Prostate gland (tissue), 2 donors: ENCODE measurements at regions not wholly inside any gene's neighbourhood (a gene's known extent, or its start where the extent isn't known, plus 50 kb on each side); places are given as distances from the start of the nearest gene placed in this dataset.
"Not testable (repeated sequence)": the region's sequence is repeated elsewhere in the genome, so short reads cannot be mapped to it uniquely, and the experiment has no call there.

Source experiments
- DNase-seq: peaks from one replicate; pipeline ENCODE4 v3.0.0-alpha.2; 2019; ENCODE audit warnings: low spot score
- H3K27ac ChIP-seq, 2 donors: fragments of 200-600 bp; sonication (generic); 2 replicates each; pipeline ENCODE4 v1.5.1; 2017 to 2019
- H3K27me3 ChIP-seq: fragments of 200-600 bp; sonication (generic); replicated peaks from 2 replicates; pipeline ENCODE4 v1.5.1; 2019; ENCODE audit not compliant: insufficient read depth
- H3K36me3 ChIP-seq, 2 donors: fragments of 200-600 bp; sonication (generic); 1 replicate in 1 of 2; 2 replicates in 1 of 2; pipeline versions ENCODE4 v1.5.1 to v1.8.1; 2017 to 2019
- H3K4me1 ChIP-seq: fragments of 200-600 bp; sonication (generic); replicated peaks from 2 replicates; pipeline ENCODE4 v1.5.1; 2019
- H3K4me3 ChIP-seq, 2 donors: fragments of 200-600 bp; sonication (generic); 2 replicates each; pipeline ENCODE4 v1.5.1; 2017 to 2019
- H3K9me3 ChIP-seq: fragments of 200-600 bp; sonication (generic); 2 replicates; pipeline ENCODE4 v1.5.1; 2017
- POLR2AphosphoS5 ChIP-seq: sonication (generic); formaldehyde crosslinking; IDR thresholded peaks from one replicate; pipeline ENCODE4 v1.6.1; 2017; ENCODE audit warnings: antibody characterized with exemption
- WGBS: methylation state at CpG from one replicate; pipeline ENCODE4 v1.1.5; 2018; 5-methylcytosine and 5-hydroxymethylcytosine counted together
- intact Hi-C: fragments of 100-400 bp; cut with DNase I; formaldehyde crosslinking; loops from one replicate; pipeline ENCODE4 v1.14.2; 2022

- H3K4me1 ChIP-seq, H3K4me3 ChIP-seq, H3K27ac ChIP-seq, intact Hi-C loops, DNase-seq, H3K9me3 ChIP-seq, H3K27me3 ChIP-seq, H3K36me3 ChIP-seq: not testable (repeated sequence)
- WGBS = 89% methylated on average over 1 of the region's 1 CpG
Measured at GRCh38 chr1:83438316-83438715, 560.6 kb downstream of the TTLL7 start.

- H3K27me3 ChIP-seq, H3K36me3 ChIP-seq, intact Hi-C loops, H3K4me1 ChIP-seq, H3K9me3 ChIP-seq, H3K27ac ChIP-seq, DNase-seq, H3K4me3 ChIP-seq: not testable (repeated sequence)
- WGBS = 91% methylated on average over 2 of the region's 2 CpGs
Measured at GRCh38 chr1:83435336-83435735, 563.6 kb downstream of the TTLL7 start.

GRCh38 chr1:83427566-83427965 lies 571.4 kb downstream of the TTLL7 start:
- H3K4me3 ChIP-seq, DNase-seq, H3K27me3 ChIP-seq, H3K9me3 ChIP-seq, H3K27ac ChIP-seq, H3K36me3 ChIP-seq, H3K4me1 ChIP-seq, intact Hi-C loops: not testable (repeated sequence)
- 80% methylated on average over 2 of the region's 2 CpGs for WGBS

- H3K27ac ChIP-seq, H3K36me3 ChIP-seq, H3K27me3 ChIP-seq, H3K4me1 ChIP-seq, DNase-seq, H3K4me3 ChIP-seq, intact Hi-C loops, H3K9me3 ChIP-seq: not testable (repeated sequence)
- 87% methylated on average over 6 of the region's 6 CpGs for WGBS
Measured at GRCh38 chr1:83423382-83423781, 575.5 kb downstream of the TTLL7 start.

- H3K27ac ChIP-seq = no peak overlapping the region
- DNase-seq = no peak
- H3K36me3 ChIP-seq = no peaks in the 10 kb centered on the region
- no peaks in the 10 kb centered on the region for H3K27me3 ChIP-seq
- intact Hi-C loops = no loop called here
- no peak for TF ChIP-seq POLR2AphosphoS5
- H3K9me3 ChIP-seq = no peaks in the 10 kb centered on the region
- 90% methylated on average over 1 of the region's 1 CpG for WGBS
- no peak overlapping the region for H3K4me3 ChIP-seq
- no peaks in the 10 kb centered on the region for H3K4me1 ChIP-seq
Measured at GRCh38 chr1:83418558-83418957, 580.4 kb downstream of the TTLL7 start.

GRCh38 chr1:83413839-83414107 lies 585.2 kb downstream of the TTLL7 start:
- H3K4me1 ChIP-seq, DNase-seq, H3K27ac ChIP-seq, intact Hi-C loops, H3K36me3 ChIP-seq, H3K27me3 ChIP-seq, H3K4me3 ChIP-seq, H3K9me3 ChIP-seq: not testable (repeated sequence)
- WGBS = 57% methylated on average over 3 of the region's 6 CpGs

- DNase-seq, H3K27me3 ChIP-seq, H3K4me1 ChIP-seq, H3K36me3 ChIP-seq, intact Hi-C loops, H3K9me3 ChIP-seq, H3K4me3 ChIP-seq, H3K27ac ChIP-seq: not testable (repeated sequence)
- 69% methylated on average over 5 of the region's 6 CpGs for WGBS
Measured at GRCh38 chr1:83410746-83411413, 588.1 kb downstream of the TTLL7 start.

GRCh38 chr1:83406693-83407371 lies 592.1 kb downstream of the TTLL7 start:
- intact Hi-C loops, DNase-seq, H3K4me3 ChIP-seq, H3K27me3 ChIP-seq, H3K9me3 ChIP-seq, H3K4me1 ChIP-seq, H3K27ac ChIP-seq, H3K36me3 ChIP-seq: not testable (repeated sequence)
- WGBS = 87% methylated on average over 3 of the region's 7 CpGs

GRCh38 chr1:83405789-83406188 lies 593.1 kb downstream of the TTLL7 start:
- H3K27ac ChIP-seq, H3K27me3 ChIP-seq, H3K4me3 ChIP-seq, H3K36me3 ChIP-seq, intact Hi-C loops, H3K4me1 ChIP-seq, H3K9me3 ChIP-seq, DNase-seq: not testable (repeated sequence)
- 74% methylated on average over 1 of the region's 1 CpG for WGBS

GRCh38 chr1:83403500-83403899 lies 595.4 kb downstream of the TTLL7 start:
- H3K4me1 ChIP-seq, DNase-seq, H3K9me3 ChIP-seq, H3K27ac ChIP-seq, H3K4me3 ChIP-seq, H3K36me3 ChIP-seq, H3K27me3 ChIP-seq, intact Hi-C loops: not testable (repeated sequence)
- 66% methylated on average over 7 of the region's 7 CpGs for WGBS

GRCh38 chr1:83401146-83401545 lies 597.8 kb downstream of the TTLL7 start:
- DNase-seq, H3K4me3 ChIP-seq, H3K27me3 ChIP-seq, intact Hi-C loops, H3K36me3 ChIP-seq, H3K4me1 ChIP-seq, H3K9me3 ChIP-seq, H3K27ac ChIP-seq: not testable (repeated sequence)
- 91% methylated on average over 1 of the region's 1 CpG for WGBS

GRCh38 chr1:83400173-83400572 lies 598.8 kb downstream of the TTLL7 start:
- H3K4me3 ChIP-seq, H3K27me3 ChIP-seq, intact Hi-C loops, H3K27ac ChIP-seq, H3K9me3 ChIP-seq, DNase-seq, H3K36me3 ChIP-seq, H3K4me1 ChIP-seq: not testable (repeated sequence)

GRCh38 chr1:83398125-83398524 lies 600.8 kb downstream of the TTLL7 start:
- H3K36me3 ChIP-seq, H3K4me3 ChIP-seq, intact Hi-C loops, H3K4me1 ChIP-seq, H3K9me3 ChIP-seq, H3K27me3 ChIP-seq, H3K27ac ChIP-seq, DNase-seq: not testable (repeated sequence)
